ENCODE measurements at regions not wholly inside any gene's neighbourhood (a gene's known extent, or its start where the extent isn't known, plus 50 kb on each side); places are given as distances from the start of the nearest gene placed in this dataset.
"Not testable (repeated sequence)": the region's sequence is repeated elsewhere in the genome, so short reads cannot be mapped to it uniquely, and the experiment has no call there.

- DNase-seq (ENCODE audit: low read depth in 2 of 2), result no peak
Measured at GRCh38 chr3:124043023-124043422, 51.1 kb upstream of the ROPN1 start.

- no peak for DNase-seq (ENCODE audit: low read depth in 2 of 2)
Measured at GRCh38 chr3:124044956-124045355, 53.0 kb upstream of the ROPN1 start.

GRCh38 chr3:124048967-124049798, 57.3 kb upstream of the ROPN1 start:
- DNase-seq (ENCODE audit: low read depth in 2 of 2), result no peak

- no peak for DNase-seq (ENCODE audit: low read depth in 2 of 2)
Measured at GRCh38 chr3:124051636-124052035, 59.7 kb upstream of the ROPN1 start.

GRCh38 chr3:124053871-124054270, 61.9 kb upstream of the ROPN1 start:
- DNase-seq (ENCODE audit: low read depth in 2 of 2), result no peak

GRCh38 chr3:124056846-124057245, 64.9 kb upstream of the ROPN1 start:
- no peak for DNase-seq (ENCODE audit: low read depth in 2 of 2)

- no peak for DNase-seq (ENCODE audit: low read depth in 2 of 2)
Measured at GRCh38 chr3:124057420-124057819, 65.5 kb upstream of the ROPN1 start.

- no peak for DNase-seq (ENCODE audit: low read depth in 2 of 2)
Measured at GRCh38 chr3:124059580-124059979, 67.7 kb upstream of the ROPN1 start.

GRCh38 chr3:124063197-124063909, 71.4 kb upstream of the ROPN1 start:
- no peak for DNase-seq (ENCODE audit: low read depth in 2 of 2)

GRCh38 chr3:124064050-124064449, 72.1 kb upstream of the ROPN1 start:
- DNase-seq (ENCODE audit: low read depth in 2 of 2), result no peak

GRCh38 chr3:124066543-124066942, 74.6 kb upstream of the ROPN1 start:
- not testable (repeated sequence) for DNase-seq (ENCODE audit: low read depth in 2 of 2)

GRCh38 chr3:124069706-124070105, 77.8 kb upstream of the ROPN1 start:
- not testable (repeated sequence) for DNase-seq (ENCODE audit: low read depth in 2 of 2)

- DNase-seq (ENCODE audit: low read depth in 2 of 2), result not testable (repeated sequence)
Measured at GRCh38 chr3:124075090-124075489, 83.2 kb upstream of the ROPN1 start.

- no peak for DNase-seq (ENCODE audit: low read depth in 2 of 2)
Measured at GRCh38 chr3:124075753-124076152, 83.8 kb upstream of the ROPN1 start.

GRCh38 chr3:124076235-124076634, 84.3 kb upstream of the ROPN1 start:
- no peak for DNase-seq (ENCODE audit: low read depth in 2 of 2)

GRCh38 chr3:124078953-124079911, 87.3 kb upstream of the ROPN1 start:
- no peak for DNase-seq (ENCODE audit: low read depth in 2 of 2)

GRCh38 chr3:124079912-124080276, 88.0 kb upstream of the ROPN1 start:
- DNase-seq (ENCODE audit: low read depth in 2 of 2), result no peak

- no peak for DNase-seq (ENCODE audit: low read depth in 2 of 2)
Measured at GRCh38 chr3:124082343-124082742, 90.4 kb upstream of the ROPN1 start.

- no peak for DNase-seq (ENCODE audit: low read depth in 2 of 2)
Measured at GRCh38 chr3:124084022-124084881, 92.3 kb upstream of the ROPN1 start.

- DNase-seq (ENCODE audit: low read depth in 2 of 2), result no peak
Measured at GRCh38 chr3:124088801-124089200, 96.9 kb upstream of the ROPN1 start.

- no peak for DNase-seq (ENCODE audit: low read depth in 2 of 2)
Measured at GRCh38 chr3:124089214-124089613, 97.3 kb upstream of the ROPN1 start.
